ENCODE measurements at regions not wholly inside any gene's neighbourhood (a gene's known extent, or its start where the extent isn't known, plus 50 kb on each side); places are given as distances from the start of the nearest gene placed in this dataset.
A peak's percentile ranks its signal among the peaks of the same experiment; 100 is the strongest.

DNA sequence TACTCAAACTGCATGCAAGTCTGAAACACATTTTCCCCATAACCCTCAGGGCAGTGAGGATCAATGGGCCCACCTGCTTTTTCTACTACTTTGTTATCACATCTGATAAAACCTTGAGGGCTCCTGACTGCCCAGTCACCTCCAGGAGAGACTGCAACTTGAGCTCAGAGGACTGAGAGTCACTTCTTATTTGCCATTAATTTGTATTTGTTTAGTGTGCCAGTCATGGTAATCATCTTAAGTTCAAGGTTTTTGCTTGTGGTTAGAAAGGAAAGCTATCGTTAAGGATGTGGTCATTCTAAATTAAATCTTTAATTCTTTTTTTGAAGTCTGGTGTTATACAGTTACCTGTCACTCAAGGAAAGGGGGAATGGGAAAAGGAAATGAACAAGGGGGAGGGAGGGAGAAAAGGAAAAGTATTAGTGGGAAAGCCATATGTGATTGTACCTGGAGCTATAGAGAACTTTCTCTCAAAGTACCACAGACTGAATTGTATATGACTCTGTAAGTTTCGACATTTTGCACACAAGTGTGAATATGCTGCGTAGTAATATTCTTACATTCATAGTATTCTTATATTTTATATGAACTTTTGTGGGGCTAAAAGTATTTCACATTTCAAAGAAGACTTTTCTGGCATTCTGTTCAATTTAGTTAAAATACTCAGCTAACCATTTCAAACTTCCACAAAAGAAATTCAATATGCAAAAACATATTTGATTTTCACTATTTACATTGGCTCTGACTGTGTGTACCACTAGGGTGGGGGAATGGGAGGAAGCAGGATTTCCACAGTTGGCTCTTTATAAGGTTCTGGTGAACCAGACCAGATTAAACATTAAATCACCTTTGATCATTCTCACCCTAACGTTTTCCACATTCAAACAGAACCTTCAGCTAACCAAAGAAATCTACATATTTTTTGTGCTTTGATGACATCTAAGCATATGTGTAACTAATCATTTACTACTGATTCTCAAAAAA lies 166.5 kb upstream of the ATP11B start (continued):
- TF ChIP-seq, protein P1, sequence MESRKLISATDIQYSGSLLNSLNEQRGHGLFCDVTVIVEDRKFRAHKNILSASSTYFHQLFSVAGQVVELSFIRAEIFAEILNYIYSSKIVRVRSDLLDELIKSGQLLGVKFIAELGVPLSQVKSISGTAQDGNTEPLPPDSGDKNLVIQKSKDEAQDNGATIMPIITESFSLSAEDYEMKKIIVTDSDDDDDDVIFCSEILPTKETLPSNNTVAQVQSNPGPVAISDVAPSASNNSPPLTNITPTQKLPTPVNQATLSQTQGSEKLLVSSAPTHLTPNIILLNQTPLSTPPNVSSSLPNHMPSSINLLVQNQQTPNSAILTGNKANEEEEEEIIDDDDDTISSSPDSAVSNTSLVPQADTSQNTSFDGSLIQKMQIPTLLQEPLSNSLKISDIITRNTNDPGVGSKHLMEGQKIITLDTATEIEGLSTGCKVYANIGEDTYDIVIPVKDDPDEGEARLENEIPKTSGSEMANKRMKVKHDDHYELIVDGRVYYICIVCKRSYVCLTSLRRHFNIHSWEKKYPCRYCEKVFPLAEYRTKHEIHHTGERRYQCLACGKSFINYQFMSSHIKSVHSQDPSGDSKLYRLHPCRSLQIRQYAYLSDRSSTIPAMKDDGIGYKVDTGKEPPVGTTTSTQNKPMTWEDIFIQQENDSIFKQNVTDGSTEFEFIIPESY (IDR thresholded peaks at IDR 0.05) = no peak
- TF ChIP-seq YY1 (IDR thresholded peaks at IDR 0.05) = no peak
- no peak for TF ChIP-seq JUND (IDR thresholded peaks at IDR 0.05)
- TF ChIP-seq HNF4G (IDR thresholded peaks at IDR 0.05) = no peak
- TF ChIP-seq TAF1 (conservative IDR thresholded peaks at IDR 0.05) = no peak
- peak; percentile 94 for TF ChIP-seq FOXA2 (IDR thresholded peaks at IDR 0.05)
- TF ChIP-seq RAD21 (IDR thresholded peaks at IDR 0.05) = peak; percentile 24 to 33
- TF ChIP-seq SP1 (IDR thresholded peaks at IDR 0.05) = peak; percentile 28
- peak in 1 of 2 donors; percentile 50 for TF ChIP-seq RXRA (IDR thresholded peaks at IDR 0.05)

GRCh38 chr3:182628531-182628930 lies 164.8 kb upstream of the ATP11B start:
- TF ChIP-seq YY1 (IDR thresholded peaks at IDR 0.05) (no peak), SP1 (IDR thresholded peaks at IDR 0.05) (no peak), FOXA1 (IDR thresholded peaks at IDR 0.05) (no peak), RXRA (IDR thresholded peaks at IDR 0.05) (no peak), FOXA2 (IDR thresholded peaks at IDR 0.05) (no peak), CTCF (IDR thresholded peaks at IDR 0.05; ENCODE audit: low read depth, low read length, missing input control) (no peak), JUND (IDR thresholded peaks at IDR 0.05) (no peak), RAD21 (IDR thresholded peaks at IDR 0.05) (no peak), HNF4G (IDR thresholded peaks at IDR 0.05) (no peak), NR2F2 (IDR thresholded peaks at IDR 0.05) (no peak), MAX (IDR thresholded peaks at IDR 0.05) (no peak), HNF4A (conservative IDR thresholded peaks at IDR 0.05) (no peak)
- TF ChIP-seq, protein P2, sequence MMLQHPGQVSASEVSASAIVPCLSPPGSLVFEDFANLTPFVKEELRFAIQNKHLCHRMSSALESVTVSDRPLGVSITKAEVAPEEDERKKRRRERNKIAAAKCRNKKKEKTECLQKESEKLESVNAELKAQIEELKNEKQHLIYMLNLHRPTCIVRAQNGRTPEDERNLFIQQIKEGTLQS (IDR thresholded peaks at IDR 0.05) = no peak
- TF ChIP-seq, protein P3, sequence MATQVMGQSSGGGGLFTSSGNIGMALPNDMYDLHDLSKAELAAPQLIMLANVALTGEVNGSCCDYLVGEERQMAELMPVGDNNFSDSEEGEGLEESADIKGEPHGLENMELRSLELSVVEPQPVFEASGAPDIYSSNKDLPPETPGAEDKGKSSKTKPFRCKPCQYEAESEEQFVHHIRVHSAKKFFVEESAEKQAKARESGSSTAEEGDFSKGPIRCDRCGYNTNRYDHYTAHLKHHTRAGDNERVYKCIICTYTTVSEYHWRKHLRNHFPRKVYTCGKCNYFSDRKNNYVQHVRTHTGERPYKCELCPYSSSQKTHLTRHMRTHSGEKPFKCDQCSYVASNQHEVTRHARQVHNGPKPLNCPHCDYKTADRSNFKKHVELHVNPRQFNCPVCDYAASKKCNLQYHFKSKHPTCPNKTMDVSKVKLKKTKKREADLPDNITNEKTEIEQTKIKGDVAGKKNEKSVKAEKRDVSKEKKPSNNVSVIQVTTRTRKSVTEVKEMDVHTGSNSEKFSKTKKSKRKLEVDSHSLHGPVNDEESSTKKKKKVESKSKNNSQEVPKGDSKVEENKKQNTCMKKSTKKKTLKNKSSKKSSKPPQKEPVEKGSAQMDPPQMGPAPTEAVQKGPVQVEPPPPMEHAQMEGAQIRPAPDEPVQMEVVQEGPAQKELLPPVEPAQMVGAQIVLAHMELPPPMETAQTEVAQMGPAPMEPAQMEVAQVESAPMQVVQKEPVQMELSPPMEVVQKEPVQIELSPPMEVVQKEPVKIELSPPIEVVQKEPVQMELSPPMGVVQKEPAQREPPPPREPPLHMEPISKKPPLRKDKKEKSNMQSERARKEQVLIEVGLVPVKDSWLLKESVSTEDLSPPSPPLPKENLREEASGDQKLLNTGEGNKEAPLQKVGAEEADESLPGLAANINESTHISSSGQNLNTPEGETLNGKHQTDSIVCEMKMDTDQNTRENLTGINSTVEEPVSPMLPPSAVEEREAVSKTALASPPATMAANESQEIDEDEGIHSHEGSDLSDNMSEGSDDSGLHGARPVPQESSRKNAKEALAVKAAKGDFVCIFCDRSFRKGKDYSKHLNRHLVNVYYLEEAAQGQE (IDR thresholded peaks at IDR 0.05) = no peak
- TF ChIP-seq, protein P1 (IDR thresholded peaks at IDR 0.05) = no peak
- Histone ChIP-seq H3K9ac (ENCODE audit: low read depth in 1 of 2, low read length in 2 of 2) (no peak overlapping the region), H3K4me1 (ENCODE audit: control insufficient read depth in 4 of 4, insufficient read depth in 4 of 4, low read length in 3 of 4) (peaks cover 2 to 20% (median 9%) of the 10 kb centered on the region in 4 donors), H3K9me3 (ENCODE audit: control insufficient read depth in 4 of 4, low read length in 3 of 4) (peaks cover 0 to 3% (median 0%) of the 10 kb centered on the region in 4 donors), H3K27me3 (ENCODE audit: control insufficient read depth in 4 of 4, insufficient read depth in 4 of 4, low read length in 3 of 4) (no peaks in the 10 kb centered on the region), H3K27ac (ENCODE audit: low read depth in 1 of 2, low read length in 2 of 2) (no peak overlapping the region), H3K4me3 (ENCODE audit: low read depth in 1 of 3, low read length in 3 of 3) (no peak overlapping the region), H3K36me3 (ENCODE audit: control insufficient read depth in 4 of 4, insufficient read depth in 3 of 4, low read depth in 1 of 4, low read length in 3 of 4) (no peaks in the 10 kb centered on the region)
- no peak for DNase-seq (ENCODE audit: low spot score)
- 93% methylated on average over 2 of the region's 2 CpGs for WGBS
